ENCODE measurements at regions not wholly inside any gene's neighbourhood (a gene's known extent, or its start where the extent isn't known, plus 50 kb on each side); places are given as distances from the start of the nearest gene placed in this dataset.
A peak's percentile ranks its signal among the peaks of the same experiment; 100 is the strongest.
"Not testable (repeated sequence)": the region's sequence is repeated elsewhere in the genome, so short reads cannot be mapped to it uniquely, and the experiment has no call there.

GRCh38 chr16:29227751-29228663 lies 178.5 kb downstream of the NPIPB11 start:
- TF ChIP-seq CTCF (IDR thresholded peaks at IDR 0.05): peak; percentile 10 to 68 (median 54)
- TF ChIP-seq EP300 (IDR thresholded peaks at IDR 0.05; ENCODE audit: low read depth): not testable (repeated sequence)

All from transverse colon (tissue), 3 donors.